ENCODE measurements at regions not wholly inside any gene's neighbourhood (a gene's known extent, or its start where the extent isn't known, plus 50 kb on each side); places are given as distances from the start of the nearest gene placed in this dataset.

GRCh38 chr2:239579524-239580198 lies 178.8 kb upstream of the HDAC4 start:
- peak; percentile 34 for DNase-seq

- no peak for DNase-seq
Observed at GRCh38 chr2:239579081-239579480, 178.3 kb upstream of the HDAC4 start.

GRCh38 chr2:239578381-239578780 lies 177.6 kb upstream of the HDAC4 start:
- DNase-seq, result no peak

- DNase-seq, result no peak
Observed at GRCh38 chr2:239577935-239578334, 177.1 kb upstream of the HDAC4 start.

GRCh38 chr2:239576784-239577685 lies 176.2 kb upstream of the HDAC4 start:
- DNase-seq, result no peak

GRCh38 chr2:239575931-239576445 lies 175.2 kb upstream of the HDAC4 start:
- no peak for DNase-seq

GRCh38 chr2:239574434-239575156 lies 173.8 kb upstream of the HDAC4 start:
- DNase-seq, result no peak

- DNase-seq, result no peak
Observed at GRCh38 chr2:239574054-239574433, 173.2 kb upstream of the HDAC4 start.

GRCh38 chr2:239570971-239571520 lies 170.2 kb upstream of the HDAC4 start:
- no peak for DNase-seq

- DNase-seq, result no peak
Observed at GRCh38 chr2:239570216-239570925, 169.6 kb upstream of the HDAC4 start.

- peak; percentile 16 for DNase-seq
Observed at GRCh38 chr2:239569401-239570090, 168.7 kb upstream of the HDAC4 start.

GRCh38 chr2:239568601-239569000 lies 167.8 kb upstream of the HDAC4 start:
- DNase-seq, result no peak

GRCh38 chr2:239567786-239568185 lies 167.0 kb upstream of the HDAC4 start:
- DNase-seq, result no peak

- no peak for DNase-seq
Observed at GRCh38 chr2:239566995-239567568, 166.3 kb upstream of the HDAC4 start.

- DNase-seq, result no peak
Observed at GRCh38 chr2:239566162-239566994, 165.6 kb upstream of the HDAC4 start.

- DNase-seq, result no peak
Observed at GRCh38 chr2:239564587-239564986, 163.8 kb upstream of the HDAC4 start.

- DNase-seq, result no peak
Observed at GRCh38 chr2:239563561-239563960, 162.7 kb upstream of the HDAC4 start.

GRCh38 chr2:239561446-239562001 lies 160.7 kb upstream of the HDAC4 start:
- DNase-seq, result no peak

GRCh38 chr2:239559417-239560261 lies 158.8 kb upstream of the HDAC4 start:
- DNase-seq, result no peak
